ENCODE measurements at regions not wholly inside any gene's neighbourhood (a gene's known extent, or its start where the extent isn't known, plus 50 kb on each side); places are given as distances from the start of the nearest gene placed in this dataset.

DNA sequence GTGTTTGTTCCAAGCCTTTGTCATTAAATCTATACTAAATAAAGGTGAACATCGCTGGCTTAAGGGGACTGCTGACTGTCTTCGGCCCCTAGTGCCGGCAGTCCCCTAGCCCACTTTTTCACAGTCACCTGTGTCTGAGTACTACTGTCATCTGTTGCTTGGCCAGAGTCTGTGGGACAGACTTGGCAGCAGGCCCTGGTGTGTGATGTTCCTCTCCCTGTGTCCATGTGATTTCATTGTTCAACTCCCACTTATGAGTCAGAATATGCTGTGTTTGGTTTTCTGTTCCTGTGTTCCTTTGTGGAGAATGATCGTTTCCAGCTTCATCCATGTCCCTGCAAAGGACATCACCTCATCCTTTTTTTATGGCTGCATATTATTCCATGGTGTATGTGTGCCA, 133.4 kb downstream of the HAO1 start:
- TF ChIP-seq, protein P1, sequence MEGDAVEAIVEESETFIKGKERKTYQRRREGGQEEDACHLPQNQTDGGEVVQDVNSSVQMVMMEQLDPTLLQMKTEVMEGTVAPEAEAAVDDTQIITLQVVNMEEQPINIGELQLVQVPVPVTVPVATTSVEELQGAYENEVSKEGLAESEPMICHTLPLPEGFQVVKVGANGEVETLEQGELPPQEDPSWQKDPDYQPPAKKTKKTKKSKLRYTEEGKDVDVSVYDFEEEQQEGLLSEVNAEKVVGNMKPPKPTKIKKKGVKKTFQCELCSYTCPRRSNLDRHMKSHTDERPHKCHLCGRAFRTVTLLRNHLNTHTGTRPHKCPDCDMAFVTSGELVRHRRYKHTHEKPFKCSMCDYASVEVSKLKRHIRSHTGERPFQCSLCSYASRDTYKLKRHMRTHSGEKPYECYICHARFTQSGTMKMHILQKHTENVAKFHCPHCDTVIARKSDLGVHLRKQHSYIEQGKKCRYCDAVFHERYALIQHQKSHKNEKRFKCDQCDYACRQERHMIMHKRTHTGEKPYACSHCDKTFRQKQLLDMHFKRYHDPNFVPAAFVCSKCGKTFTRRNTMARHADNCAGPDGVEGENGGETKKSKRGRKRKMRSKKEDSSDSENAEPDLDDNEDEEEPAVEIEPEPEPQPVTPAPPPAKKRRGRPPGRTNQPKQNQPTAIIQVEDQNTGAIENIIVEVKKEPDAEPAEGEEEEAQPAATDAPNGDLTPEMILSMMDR (IDR thresholded peaks at IDR 0.05; ENCODE audit: low read length) = no peak
- no peak for TF ChIP-seq EZH2 (optimal IDR thresholded peaks at IDR 0.05; ENCODE audit: low read depth, low read length)
